ENCODE measurements at regions not wholly inside any gene's neighbourhood (a gene's known extent, or its start where the extent isn't known, plus 50 kb on each side); places are given as distances from the start of the nearest gene placed in this dataset.

- DNase-seq (ENCODE audit: low read depth in 2 of 3, low spot score in 1 of 3) = no peak
These were observed 1132.6 kb upstream of the SLC10A2 start for GRCh38 chr13:104198801-104199200.

GRCh38 chr13:104196611-104197010 lies 1130.4 kb upstream of the SLC10A2 start:
- no peak for DNase-seq (ENCODE audit: low read depth in 2 of 3, low spot score in 1 of 3)

GRCh38 chr13:104181526-104182231 lies 1115.5 kb upstream of the SLC10A2 start:
- no peak for DNase-seq (ENCODE audit: low read depth in 2 of 3, low spot score in 1 of 3)

GRCh38 chr13:104170980-104171555 lies 1104.9 kb upstream of the SLC10A2 start:
- no peak for DNase-seq (ENCODE audit: low read depth in 2 of 3, low spot score in 1 of 3)

- DNase-seq (ENCODE audit: low read depth in 2 of 3, low spot score in 1 of 3) = no peak
These were observed 1097.8 kb upstream of the SLC10A2 start for GRCh38 chr13:104163866-104164630.

- DNase-seq (ENCODE audit: low read depth in 2 of 3, low spot score in 1 of 3) = no peak
These were observed 1094.3 kb upstream of the SLC10A2 start for GRCh38 chr13:104160536-104160935.

- no peak for DNase-seq (ENCODE audit: low read depth in 2 of 3, low spot score in 1 of 3)
These were observed 1077.7 kb upstream of the SLC10A2 start for GRCh38 chr13:104143760-104144416.

GRCh38 chr13:104140552-104140951 lies 1074.3 kb upstream of the SLC10A2 start:
- DNase-seq (ENCODE audit: low read depth in 2 of 3, low spot score in 1 of 3) = no peak

- no peak for DNase-seq (ENCODE audit: low read depth in 2 of 3, low spot score in 1 of 3)
These were observed 1071.2 kb upstream of the SLC10A2 start for GRCh38 chr13:104137416-104137815.

GRCh38 chr13:104132849-104133248 lies 1066.6 kb upstream of the SLC10A2 start:
- no peak for DNase-seq (ENCODE audit: low read depth in 2 of 3, low spot score in 1 of 3)

- no peak for DNase-seq (ENCODE audit: low read depth in 2 of 3, low spot score in 1 of 3)
These were observed 1047.9 kb upstream of the SLC10A2 start for GRCh38 chr13:104114101-104114500.

- DNase-seq (ENCODE audit: low read depth in 2 of 3, low spot score in 1 of 3) = no peak
These were observed 1044.8 kb upstream of the SLC10A2 start for GRCh38 chr13:104111031-104111430.

- DNase-seq (ENCODE audit: low read depth in 2 of 3, low spot score in 1 of 3) = no peak
These were observed 1040.6 kb upstream of the SLC10A2 start for GRCh38 chr13:104106705-104107393.

- DNase-seq (ENCODE audit: low read depth in 2 of 3, low spot score in 1 of 3) = no peak
These were observed 1039.5 kb upstream of the SLC10A2 start for GRCh38 chr13:104105418-104106355.

GRCh38 chr13:104099750-104100149 lies 1033.5 kb upstream of the SLC10A2 start:
- no peak for DNase-seq (ENCODE audit: low read depth in 2 of 3, low spot score in 1 of 3)

GRCh38 chr13:104098421-104098820 lies 1032.2 kb upstream of the SLC10A2 start:
- DNase-seq (ENCODE audit: low read depth in 2 of 3, low spot score in 1 of 3) = no peak

GRCh38 chr13:104086759-104087158 lies 1020.5 kb upstream of the SLC10A2 start:
- DNase-seq (ENCODE audit: low read depth in 2 of 3, low spot score in 1 of 3) = no peak

- DNase-seq (ENCODE audit: low read depth in 2 of 3, low spot score in 1 of 3) = no peak
These were observed 1020.0 kb upstream of the SLC10A2 start for GRCh38 chr13:104086210-104086609.

- no peak for DNase-seq (ENCODE audit: low read depth in 2 of 3, low spot score in 1 of 3)
These were observed 1019.4 kb upstream of the SLC10A2 start for GRCh38 chr13:104085611-104086010.

- DNase-seq (ENCODE audit: low read depth in 2 of 3, low spot score in 1 of 3) = no peak
These were observed 1008.1 kb upstream of the SLC10A2 start for GRCh38 chr13:104074326-104074725.
